ENCODE measurements at regions not wholly inside any gene's neighbourhood (a gene's known extent, or its start where the extent isn't known, plus 50 kb on each side); places are given as distances from the start of the nearest gene placed in this dataset.

- TF ChIP-seq UBTF (CRISPR knock-in tag; IDR thresholded peaks at IDR 0.05) = 0 out of 2 replicates have a peak, but pooled peaks have one; percentile 32
- TF ChIP-seq DNMT1 (CRISPR knock-in tag; IDR thresholded peaks at IDR 0.05) = 0 out of 2 replicates have a peak, but pooled peaks have one; percentile 55
- no peak for TF ChIP-seq ZFP37 (CRISPR knock-in tag; IDR thresholded peaks at IDR 0.05; ENCODE audit: borderline replicate concordance)
- TF ChIP-seq NR3C1 (CRISPR knock-in tag; IDR thresholded peaks at IDR 0.05) = no peak
- 0 out of 2 replicates have a peak, but pooled peaks have one; percentile 9 for TF ChIP-seq FOXO1 (CRISPR knock-in tag; IDR thresholded peaks at IDR 0.05)
- TF ChIP-seq FOSL2 (CRISPR knock-in tag; IDR thresholded peaks at IDR 0.05) = peak; percentile 54
- TF ChIP-seq CBFB (CRISPR knock-in tag; IDR thresholded peaks at IDR 0.05) = no peak
- peak; percentile 43; the same call in 1 of the 2 replicates for TF ChIP-seq MYC (CRISPR knock-in tag; IDR thresholded peaks at IDR 0.05; ENCODE audit: borderline replicate concordance)
- TF ChIP-seq ZNF317 (CRISPR knock-in tag; IDR thresholded peaks at IDR 0.05) = peak; percentile 51; the same call in 1 of the 2 replicates
- TF ChIP-seq RORA (CRISPR knock-in tag; IDR thresholded peaks at IDR 0.05) = no peak
- TF ChIP-seq PAWR (CRISPR knock-in tag; IDR thresholded peaks at IDR 0.05; ENCODE audit: borderline replicate concordance) = no peak
- no peak for TF ChIP-seq LCORL (IDR thresholded peaks at IDR 0.05)
- 0 out of 2 replicates have a peak, but pooled peaks have one; percentile 12 for TF ChIP-seq LCORL (CRISPR knock-in tag; IDR thresholded peaks at IDR 0.05)
- peak; percentile 42 for TF ChIP-seq XRCC5 (optimal IDR thresholded peaks at IDR 0.05; ENCODE audit: low read length)
- TF ChIP-seq SPEN (CRISPR knock-in tag; IDR thresholded peaks at IDR 0.05; ENCODE audit: low read depth) = peak; percentile 18; the same call in 1 of the 2 replicates
- TF ChIP-seq TARDBP (CRISPR knock-in tag; IDR thresholded peaks at IDR 0.05) = peak; percentile 42; the same call in 1 of the 2 replicates
- peak; percentile 49; the same call in 1 of the 2 replicates for TF ChIP-seq TFAP4 (IDR thresholded peaks at IDR 0.05; ENCODE audit: borderline replicate concordance, low read depth)
- no peak for TF ChIP-seq NFRKB (IDR thresholded peaks at IDR 0.05)
- 0 out of 2 replicates have a peak, but pooled peaks have one; percentile 45 for TF ChIP-seq GATAD2A (CRISPR knock-in tag; IDR thresholded peaks at IDR 0.05)
- TF ChIP-seq HNF4A (CRISPR knock-in tag; IDR thresholded peaks at IDR 0.05) = peak; percentile 76
- TF ChIP-seq CSRNP1 (CRISPR knock-in tag; IDR thresholded peaks at IDR 0.05) = 0 out of 2 replicates have a peak, but pooled peaks have one; percentile 39
- TF ChIP-seq FOXP1 (IDR thresholded peaks at IDR 0.05) = no peak
- TF ChIP-seq FOXP1 (CRISPR knock-in tag; IDR thresholded peaks at IDR 0.05) = peak; percentile 30; the same call in 1 of the 2 replicates
- TF ChIP-seq RARA (CRISPR knock-in tag; IDR thresholded peaks at IDR 0.05) = peak; percentile 51
- TF ChIP-seq BORCS8-MEF2B (CRISPR knock-in tag; IDR thresholded peaks at IDR 0.05) = peak; percentile 62; the same call in 1 of the 2 replicates
- peak; percentile 94 for TF ChIP-seq ZEB1 (IDR thresholded peaks at IDR 0.05; ENCODE audit: insufficient replicate concordance, low read depth)
Measured at GRCh38 chr2:173462892-173463840, 108.5 kb downstream of the CDCA7 start (continued).

All from HepG2 (cell line).